DOHH2 (cell line): ENCODE measurements at regions not wholly inside any gene's neighbourhood (a gene's known extent, or its start where the extent isn't known, plus 50 kb on each side); places are given as distances from the start of the nearest gene placed in this dataset.

Experiments used
- H3F3A ChIP-seq: fragments of 200-600 bp; sonication (generic), shearing (Covaris generic); 2 replicates; pipeline ENCODE4 v1.6.0; 2016; ENCODE audit warnings: antibody characterized with exemption, mild to moderate bottlenecking; ENCODE audit not compliant: control insufficient read depth, insufficient read depth
- H3K27ac ChIP-seq: fragments of 200-600 bp; sonication (generic); 2 replicates; pipeline ENCODE4 v1.5.1; 2014; ENCODE audit warnings: low read depth, mild to moderate bottlenecking, low read length, moderate library complexity
- H3K27me3 ChIP-seq: fragments of 200-600 bp; sonication (generic); 2 replicates; pipeline ENCODE4 v1.6.1; 2014; ENCODE audit warnings: mild to moderate bottlenecking, low read length, mixed read lengths; ENCODE audit not compliant: control insufficient read depth
- H3K36me3 ChIP-seq: fragments of 200-600 bp; sonication (generic); 2 replicates; pipeline ENCODE4 v1.6.1; 2014; ENCODE audit warnings: mild to moderate bottlenecking, low read length, moderate library complexity, mixed read lengths; ENCODE audit not compliant: control insufficient read depth
- H3K4me1 ChIP-seq: fragments of 200-600 bp; sonication (generic); 2 replicates; pipeline ENCODE4 v1.6.1; 2014; ENCODE audit warnings: mild to moderate bottlenecking, low read length, mixed read lengths; ENCODE audit not compliant: control insufficient read depth
- H3K4me2 ChIP-seq: fragments of 200-600 bp; sonication (generic); 2 replicates; pipeline ENCODE4 v1.6.0; 2014; ENCODE audit warnings: mild to moderate bottlenecking, low read length, moderate library complexity
- H3K4me3 ChIP-seq: fragments of 200-600 bp; sonication (generic); 2 replicates; pipeline ENCODE4 v1.5.1; 2014; ENCODE audit warnings: mild to moderate bottlenecking, low read length, mixed read lengths
- H3K79me2 ChIP-seq: fragments of 200-600 bp; sonication (generic); 2 replicates; pipeline ENCODE4 v1.6.1; 2014; ENCODE audit warnings: mild to moderate bottlenecking, low read length, mixed read lengths; ENCODE audit not compliant: control insufficient read depth
- H3K9me2 ChIP-seq: fragments of 200-600 bp; sonication (generic); replicated peaks from 2 replicates; pipeline ENCODE4 v1.6.1; 2014; ENCODE audit warnings: mild to moderate bottlenecking, low read length, mixed read lengths; ENCODE audit not compliant: control insufficient read depth
- H3K9me3 ChIP-seq: fragments of 200-600 bp; sonication (generic); 2 replicates; pipeline ENCODE4 v1.6.1; 2014; ENCODE audit warnings: antibody characterized with exemption, low read length, mixed read lengths; ENCODE audit not compliant: control insufficient read depth, insufficient read depth
- H4K20me1 ChIP-seq: fragments of 200-600 bp; sonication (generic); 2 replicates; pipeline ENCODE4 v1.6.0; 2014; ENCODE audit warnings: low read depth, mild to moderate bottlenecking, antibody characterized with exemption, low read length, moderate library complexity; ENCODE audit not compliant: control insufficient read depth, insufficient read depth
- CTCF ChIP-seq: fragments of 200-600 bp; sonication (generic); IDR thresholded peaks from one replicate; pipeline ENCODE4 v1.5.1; 2014; ENCODE audit warnings: antibody characterized with exemption, mild to moderate bottlenecking, low read depth, low read length; ENCODE audit not compliant: poor library complexity, severe bottlenecking
- EZH2phosphoT487 ChIP-seq: fragments of 200-600 bp; sonication (generic); IDR thresholded peaks from 2 replicates; pipeline ENCODE4 v1.6.1; 2017; ENCODE audit warnings: borderline replicate concordance, mild to moderate bottlenecking, antibody characterized with exemption, low read length, moderate library complexity, mixed read lengths

- no peaks in the 10 kb centered on the region for H3K9me3 ChIP-seq
- no peaks in the 10 kb centered on the region for H3K9me2 ChIP-seq
- no peaks in the 10 kb centered on the region for H4K20me1 ChIP-seq
- H3K4me1 ChIP-seq: no peaks in the 10 kb centered on the region
- no peak overlapping the region for H3K4me3 ChIP-seq
- H3K4me2 ChIP-seq: no peak overlapping the region
- no peak overlapping the region for H3K27ac ChIP-seq
- no peaks in the 10 kb centered on the region for H3K36me3 ChIP-seq
- no peaks in the 10 kb centered on the region for H3K27me3 ChIP-seq
- H3K79me2 ChIP-seq: no peaks in the 10 kb centered on the region
- no peak for TF ChIP-seq CTCF
- no peak for TF ChIP-seq EZH2phosphoT487
- no peaks in the 10 kb centered on the region for H3F3A ChIP-seq
These were observed 59.6 kb upstream of the NXT1 start for GRCh38 chr20:23290761-23291574.

- Histone ChIP-seq H3K4me3 (no peak overlapping the region), H3K79me2 (no peaks in the 10 kb centered on the region), H3F3A (no peaks in the 10 kb centered on the region), H3K9me3 (no peaks in the 10 kb centered on the region), H3K36me3 (no peaks in the 10 kb centered on the region), H4K20me1 (no peaks in the 10 kb centered on the region), H3K27ac (no peak overlapping the region), H3K4me1 (no peaks in the 10 kb centered on the region), H3K27me3 (no peaks in the 10 kb centered on the region), H3K4me2 (no peak overlapping the region), H3K9me2 (no peaks in the 10 kb centered on the region)
- TF ChIP-seq CTCF (no peak), EZH2phosphoT487 (no peak)
These were observed 60.7 kb upstream of the NXT1 start for GRCh38 chr20:23289724-23290395.

- H3K9me2 ChIP-seq: no peaks in the 10 kb centered on the region
- no peak for TF ChIP-seq CTCF
- no peak for TF ChIP-seq EZH2phosphoT487
- no peaks in the 10 kb centered on the region for H3K4me1 ChIP-seq
- H3K79me2 ChIP-seq: no peaks in the 10 kb centered on the region
- no peak overlapping the region for H3K27ac ChIP-seq
- H3K27me3 ChIP-seq: no peaks in the 10 kb centered on the region
- no peaks in the 10 kb centered on the region for H4K20me1 ChIP-seq
- H3K9me3 ChIP-seq: no peaks in the 10 kb centered on the region
- no peak overlapping the region for H3K4me2 ChIP-seq
- H3K4me3 ChIP-seq: no peak overlapping the region
- no peaks in the 10 kb centered on the region for H3F3A ChIP-seq
- no peaks in the 10 kb centered on the region for H3K36me3 ChIP-seq
These were observed 61.3 kb upstream of the NXT1 start for GRCh38 chr20:23289249-23289648.
